ENCODE measurements at regions not wholly inside any gene's neighbourhood (a gene's known extent, or its start where the extent isn't known, plus 50 kb on each side); places are given as distances from the start of the nearest gene placed in this dataset.

- no peak for DNase-seq (ENCODE audit: low spot score)
- no peaks in the 10 kb centered on the region for H3K9me2 ChIP-seq (ENCODE audit: insufficient read depth, low read length)
- H3K79me2 ChIP-seq (ENCODE audit: insufficient read depth, low read depth, low read length): no peaks in the 10 kb centered on the region
- H3K4me3 ChIP-seq (ENCODE audit: low read depth, low read length, poor library complexity, severe bottlenecking): no peak overlapping the region
- no peak for TF ChIP-seq EZH2phosphoT487 (IDR thresholded peaks at IDR 0.05; ENCODE audit: borderline replicate concordance, low read depth, low read length)
- no peak for TF ChIP-seq CTCF (conservative IDR thresholded peaks at IDR 0.05; ENCODE audit: low read length)
- ChIA-PET POLR2A (interaction anchor here (1.5 kb wide), 1 partner anchor 31 kb away, joined by 3 read pairs; no protein-coding TSS in a partner anchor), CTCF (ENCODE audit: unreplicated experiment) (no interaction called here)
- H3K9me3 ChIP-seq (ENCODE audit: low read length): no peaks in the 10 kb centered on the region
- H3K27ac ChIP-seq (ENCODE audit: low read depth, low read length, poor library complexity, severe bottlenecking): no peak overlapping the region
- H3K36me3 ChIP-seq (ENCODE audit: insufficient read depth, low read length): no peaks in the 10 kb centered on the region
- H4K20me1 ChIP-seq (ENCODE audit: insufficient read depth, low read length): no peaks in the 10 kb centered on the region
- H3K4me1 ChIP-seq (ENCODE audit: insufficient read depth, low read length, poor library complexity, severe bottlenecking): no peaks in the 10 kb centered on the region
- H3K4me2 ChIP-seq (ENCODE audit: low read length): no peak overlapping the region
- intact Hi-C loops (cut with micrococcal nuclease; ENCODE audit: unreplicated experiment): no loop called here
- H2AFZ ChIP-seq (ENCODE audit: low read length): no peak overlapping the region
- no TSS peak for BruUV-seq (replicated peaks)
These were observed 276.2 kb downstream of the EMP1 start for GRCh38 chr12:13472690-13473089.

- Histone ChIP-seq H3K36me3 (ENCODE audit: insufficient read depth, low read length) (no peaks in the 10 kb centered on the region), H2AFZ (ENCODE audit: low read length) (no peak overlapping the region), H3K27ac (ENCODE audit: low read depth, low read length, poor library complexity, severe bottlenecking) (no peak overlapping the region), H3K4me3 (ENCODE audit: low read depth, low read length, poor library complexity, severe bottlenecking) (no peak overlapping the region), H3K9me2 (ENCODE audit: insufficient read depth, low read length) (no peaks in the 10 kb centered on the region), H3K4me2 (ENCODE audit: low read length) (no peak overlapping the region), H4K20me1 (ENCODE audit: insufficient read depth, low read length) (no peaks in the 10 kb centered on the region), H3K4me1 (ENCODE audit: insufficient read depth, low read length, poor library complexity, severe bottlenecking) (no peaks in the 10 kb centered on the region), H3K79me2 (ENCODE audit: insufficient read depth, low read depth, low read length) (no peaks in the 10 kb centered on the region), H3K9me3 (ENCODE audit: low read length) (no peaks in the 10 kb centered on the region)
- no TSS peak for BruUV-seq (replicated peaks)
- ChIA-PET CTCF (ENCODE audit: unreplicated experiment) (no interaction called here), POLR2A (no interaction called here)
- DNase-seq (ENCODE audit: low spot score): no peak
- intact Hi-C loops (cut with micrococcal nuclease; ENCODE audit: unreplicated experiment): no loop called here
- no peak for TF ChIP-seq EZH2phosphoT487 (IDR thresholded peaks at IDR 0.05; ENCODE audit: borderline replicate concordance, low read depth, low read length)
These were observed 274.9 kb downstream of the EMP1 start for GRCh38 chr12:13471471-13471870.

GRCh38 chr12:13465635-13466034, 269.1 kb downstream of the EMP1 start:
- TF ChIP-seq EZH2phosphoT487 (IDR thresholded peaks at IDR 0.05; ENCODE audit: borderline replicate concordance, low read depth, low read length): no peak
- TF ChIP-seq CTCF (conservative IDR thresholded peaks at IDR 0.05; ENCODE audit: low read length): no peak
- no peaks in the 10 kb centered on the region for H3K9me3 ChIP-seq (ENCODE audit: low read length)
- no peaks in the 10 kb centered on the region for H3K9me2 ChIP-seq (ENCODE audit: insufficient read depth, low read length)
- H2AFZ ChIP-seq (ENCODE audit: low read length): no peak overlapping the region
- intact Hi-C loops (cut with micrococcal nuclease; ENCODE audit: unreplicated experiment): no loop called here
- no peaks in the 10 kb centered on the region for H3K4me1 ChIP-seq (ENCODE audit: insufficient read depth, low read length, poor library complexity, severe bottlenecking)
- ChIA-PET CTCF (ENCODE audit: unreplicated experiment) (no interaction called here), POLR2A (interaction anchor here (0.7 kb wide), 1 partner anchor 138 kb away, joined by 3 read pairs; no protein-coding TSS in a partner anchor)
- H3K4me2 ChIP-seq (ENCODE audit: low read length): no peak overlapping the region
- no peaks in the 10 kb centered on the region for H3K79me2 ChIP-seq (ENCODE audit: insufficient read depth, low read depth, low read length)
- H4K20me1 ChIP-seq (ENCODE audit: insufficient read depth, low read length): no peaks in the 10 kb centered on the region
- no peak overlapping the region for H3K27ac ChIP-seq (ENCODE audit: low read depth, low read length, poor library complexity, severe bottlenecking)
- BruUV-seq (replicated peaks): no TSS peak
- H3K4me3 ChIP-seq (ENCODE audit: low read depth, low read length, poor library complexity, severe bottlenecking): no peak overlapping the region
- DNase-seq (ENCODE audit: low spot score): no peak
- H3K36me3 ChIP-seq (ENCODE audit: insufficient read depth, low read length): no peaks in the 10 kb centered on the region
